ENCODE measurements at regions not wholly inside any gene's neighbourhood (a gene's known extent, or its start where the extent isn't known, plus 50 kb on each side); places are given as distances from the start of the nearest gene placed in this dataset.

GRCh38 chr18:42296192-42296591 is 341.2 kb downstream of the PIK3C3 start:
- TF ChIP-seq CTCF (IDR thresholded peaks at IDR 0.05) (no peak), POLR2A (IDR thresholded peaks at IDR 0.05) (no peak), POLR2AphosphoS5 (IDR thresholded peaks at IDR 0.05) (no peak)

Data from upper lobe of left lung (tissue), 4 donors.